Cardiac fibroblast (primary cell): ENCODE measurements at regions not wholly inside any gene's neighbourhood (a gene's known extent, or its start where the extent isn't known, plus 50 kb on each side); places are given as distances from the start of the nearest gene placed in this dataset.

Source experiments
- DNase-seq, 2 donors: peaks; one replicate each; pipeline versions ENCODE4 v3.0.0 to v3.0.0-alpha.2; 2010; ENCODE audit warnings: low read depth in 2 of 2
- H3K4me3 ChIP-seq, 2 donors: replicated peaks in 1 of 2; 1 replicate in 1 of 2; 2 replicates in 1 of 2; pipeline ENCODE4 v1.5.1; 2011; ENCODE audit warnings: low read depth in 2 of 2, low read length in 2 of 2, mild to moderate bottlenecking in 2 of 2, moderate library complexity in 1 of 2
- TF ChIP-seq, protein P1 (sequence below): IDR thresholded peaks from one replicate; pipeline ENCODE4 v1.5.1; 2011; ENCODE audit warnings: low read depth, mild to moderate bottlenecking, low read length, inconsistent platforms

DNA sequence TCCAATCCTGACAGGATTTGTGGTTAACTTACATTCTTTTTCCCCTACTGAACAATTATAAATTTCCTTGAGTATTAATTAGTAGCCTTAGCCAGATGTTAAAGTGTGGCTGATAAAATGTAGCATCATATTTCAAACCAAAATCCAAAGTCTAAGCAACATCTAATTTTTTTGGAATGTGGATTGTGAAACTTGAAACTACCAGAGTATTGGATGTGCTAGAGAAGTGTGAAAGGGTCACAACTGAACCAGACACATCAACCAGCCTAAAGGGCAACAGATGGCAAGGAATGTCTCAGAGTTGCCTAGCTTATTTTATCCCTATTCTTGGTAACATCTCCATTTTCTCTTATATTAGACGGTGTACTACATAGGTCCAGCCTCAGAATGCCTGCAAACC, 153.1 kb upstream of the DCN start:
- TF ChIP-seq, protein P1, sequence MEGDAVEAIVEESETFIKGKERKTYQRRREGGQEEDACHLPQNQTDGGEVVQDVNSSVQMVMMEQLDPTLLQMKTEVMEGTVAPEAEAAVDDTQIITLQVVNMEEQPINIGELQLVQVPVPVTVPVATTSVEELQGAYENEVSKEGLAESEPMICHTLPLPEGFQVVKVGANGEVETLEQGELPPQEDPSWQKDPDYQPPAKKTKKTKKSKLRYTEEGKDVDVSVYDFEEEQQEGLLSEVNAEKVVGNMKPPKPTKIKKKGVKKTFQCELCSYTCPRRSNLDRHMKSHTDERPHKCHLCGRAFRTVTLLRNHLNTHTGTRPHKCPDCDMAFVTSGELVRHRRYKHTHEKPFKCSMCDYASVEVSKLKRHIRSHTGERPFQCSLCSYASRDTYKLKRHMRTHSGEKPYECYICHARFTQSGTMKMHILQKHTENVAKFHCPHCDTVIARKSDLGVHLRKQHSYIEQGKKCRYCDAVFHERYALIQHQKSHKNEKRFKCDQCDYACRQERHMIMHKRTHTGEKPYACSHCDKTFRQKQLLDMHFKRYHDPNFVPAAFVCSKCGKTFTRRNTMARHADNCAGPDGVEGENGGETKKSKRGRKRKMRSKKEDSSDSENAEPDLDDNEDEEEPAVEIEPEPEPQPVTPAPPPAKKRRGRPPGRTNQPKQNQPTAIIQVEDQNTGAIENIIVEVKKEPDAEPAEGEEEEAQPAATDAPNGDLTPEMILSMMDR, result no peak
- DNase-seq, result peak in 1 of 2 donors; percentile 16
- no peak overlapping the region for H3K4me3 ChIP-seq

DNA sequence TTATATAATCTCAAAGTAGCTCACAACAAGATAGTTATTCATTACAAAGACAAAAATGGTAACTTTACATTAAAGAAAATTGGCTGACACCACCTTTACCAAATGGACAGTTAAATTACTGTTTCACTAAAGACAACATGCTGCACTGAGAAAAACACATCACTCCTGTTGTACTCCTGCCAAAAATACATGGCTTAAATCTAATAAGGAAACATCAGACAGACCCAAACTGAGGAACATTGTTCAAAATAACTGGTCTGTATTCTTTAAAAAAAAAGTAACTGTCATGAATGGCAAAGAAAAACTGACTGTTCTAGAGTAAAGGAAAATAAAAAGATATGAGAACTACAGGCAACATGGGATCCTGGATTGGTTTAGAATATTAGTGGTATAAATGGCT, 151.3 kb upstream of the DCN start:
- no peak for DNase-seq
- TF ChIP-seq, protein P1, result no peak
- no peak overlapping the region for H3K4me3 ChIP-seq

DNA sequence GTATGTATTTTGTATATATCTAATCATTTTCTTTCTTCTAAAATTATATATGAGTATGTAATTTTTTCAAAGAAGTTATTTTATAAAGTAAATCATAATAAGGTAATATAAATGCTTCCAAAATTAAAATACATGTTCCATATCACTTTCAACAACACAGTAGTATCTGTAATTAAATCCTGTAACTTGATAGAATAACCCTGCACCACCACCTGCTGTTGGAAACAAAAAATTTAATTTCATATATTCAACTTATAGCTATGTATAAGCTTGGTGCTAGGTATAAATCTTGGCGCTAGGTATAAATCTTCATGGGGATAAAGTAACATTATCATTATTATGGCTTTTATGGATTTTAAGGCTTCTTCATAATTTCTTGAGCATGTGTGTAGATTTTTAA, 149.7 kb upstream of the DCN start:
- DNase-seq, result peak; percentile 49 to 63
- no peak overlapping the region for H3K4me3 ChIP-seq
- TF ChIP-seq, protein P1, result no peak

DNA sequence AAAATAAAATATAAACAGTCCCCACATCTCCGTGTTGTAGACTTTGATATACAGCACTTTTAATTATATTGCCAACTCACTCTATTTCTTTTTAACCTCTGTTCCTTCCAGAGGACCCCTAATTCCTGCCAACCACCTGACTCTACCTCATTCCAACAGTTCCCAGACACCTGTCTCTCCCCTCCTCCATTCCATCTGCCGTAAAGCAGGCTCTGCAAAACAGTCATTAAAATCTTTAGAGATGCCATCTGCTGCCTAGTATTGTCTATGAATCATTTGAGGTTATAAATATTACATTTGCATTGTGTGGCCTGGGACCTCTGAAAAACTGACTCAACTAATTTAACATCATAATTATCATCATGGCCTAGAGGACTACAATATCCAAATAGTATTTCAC, 148.8 kb upstream of the DCN start:
- TF ChIP-seq, protein P1, result no peak
- no peak for DNase-seq
- H3K4me3 ChIP-seq, result no peak overlapping the region

DNA sequence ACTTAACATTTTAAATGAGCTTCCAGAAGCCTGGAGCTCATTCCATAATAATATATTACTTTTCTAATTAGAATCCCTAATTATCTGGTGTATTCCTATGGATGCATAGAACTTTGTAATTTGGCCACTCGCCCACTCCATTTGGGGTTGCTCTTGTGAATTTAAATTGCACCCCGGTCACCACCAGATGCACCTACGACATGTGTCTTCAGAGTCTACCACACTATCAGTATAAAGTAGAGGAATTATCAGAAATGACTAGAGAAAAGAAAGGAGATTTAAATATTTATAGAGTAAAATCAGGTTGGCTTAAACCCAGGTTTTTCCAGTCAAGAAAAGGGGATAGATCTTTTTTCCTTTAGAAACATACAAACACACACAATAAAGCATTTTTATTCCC, 145.8 kb upstream of the DCN start:
- TF ChIP-seq, protein P1, result no peak
- no peak overlapping the region for H3K4me3 ChIP-seq
- no peak for DNase-seq

DNA sequence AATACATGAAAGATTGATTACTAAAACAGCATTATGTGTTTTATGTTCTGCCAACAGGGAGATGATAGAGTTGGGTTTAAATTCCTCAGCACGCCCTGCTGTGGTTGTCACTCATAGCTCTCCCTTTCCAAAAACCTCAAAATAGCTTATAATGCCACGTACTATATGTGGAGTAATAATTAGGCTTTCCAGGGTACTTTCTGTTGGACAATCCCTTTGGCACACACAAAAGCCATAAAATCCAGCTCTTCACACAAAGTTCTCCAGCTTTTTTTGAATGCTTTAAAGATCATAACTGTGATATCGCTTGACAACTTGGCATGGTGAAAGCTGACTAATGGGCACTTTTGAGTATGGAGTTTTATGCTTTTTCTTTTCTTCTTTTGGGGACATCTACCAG, 145.3 kb upstream of the DCN start:
- no peak overlapping the region for H3K4me3 ChIP-seq
- peak; percentile 30 to 73 for DNase-seq
- TF ChIP-seq, protein P1, result no peak

DNA sequence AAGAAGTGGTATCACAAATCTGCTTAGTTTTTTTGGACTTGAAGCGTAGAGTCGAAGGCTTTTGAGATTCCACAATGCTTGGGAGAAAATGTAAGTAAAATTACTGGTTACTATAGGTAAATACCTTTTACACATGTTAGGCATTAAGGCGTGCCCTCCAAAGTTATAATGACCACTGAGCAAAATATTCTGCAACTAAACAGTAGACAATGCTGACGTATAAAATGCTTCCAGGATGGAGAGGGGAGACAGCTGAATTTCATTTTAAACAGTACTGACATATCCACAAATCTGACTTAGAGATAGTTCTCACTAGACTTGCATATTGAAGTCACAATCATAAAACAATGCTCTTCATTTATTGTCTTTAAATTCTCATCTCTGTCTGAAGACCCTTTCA, 144.5 kb upstream of the DCN start:
- DNase-seq, result peak; percentile 18 to 50
- no peak overlapping the region for H3K4me3 ChIP-seq
- TF ChIP-seq, protein P1, result no peak
